IMR-90 (cell line): ENCODE measurements at regions not wholly inside any gene's neighbourhood (a gene's known extent, or its start where the extent isn't known, plus 50 kb on each side); places are given as distances from the start of the nearest gene placed in this dataset.

ENCODE experiments used
- ATAC-seq: fragments of 200-7000 bp; cut with Tn5 transposase; 2 replicates; pipeline ENCODE4 v1.9.1; 2020; ENCODE audit warnings: low read depth, mild to moderate bottlenecking, moderate library complexity
- BruUV-seq: library from RNA; stranded (reverse); fragments of 400-500 nt; replicated peaks from 2 replicates; lab custom pipeline; 2021; lab: Mats Ljungman, UMichigan
- CTCF ChIA-PET: fragments of 300-600 bp; formaldehyde crosslinking; extraction: SDS; loops from one replicate; lab custom pipeline; 2021; ENCODE audit warnings: antibody characterized with exemption; lab: Yijun Ruan, JAX
- POLR2A ChIA-PET: fragments of 300-600 bp; sonication (Branson Sonifier 250); formaldehyde crosslinking; loops from one replicate; lab custom pipeline; 2022; ENCODE audit warnings: antibody characterized with exemption; ENCODE audit not compliant: unreplicated experiment; lab: Charles Lee
- DNase-seq: peaks from one replicate; pipeline ENCODE4 v3.0.0; 2013
- H2AFZ ChIP-seq: replicated peaks from 2 replicates; pipeline ENCODE3; 2013; ENCODE audit warnings: low read length, mild to moderate bottlenecking; ENCODE audit not compliant: poor library complexity
- H2AK5ac ChIP-seq: 2 replicates; pipeline ENCODE4 v1.6.1; 2013; ENCODE audit warnings: low read depth, low read length, inconsistent platforms
- H2AK9ac ChIP-seq: replicated peaks from 2 replicates; pipeline ENCODE3; 2013; ENCODE audit warnings: mild to moderate bottlenecking, low read depth, low read length, moderate library complexity; ENCODE audit not compliant: poor library complexity
- H2BK120ac ChIP-seq: 2 replicates; pipeline ENCODE4 v1.6.1; 2013; ENCODE audit warnings: low read depth, low read length, inconsistent platforms
- H2BK15ac ChIP-seq: 3 replicates; pipeline ENCODE4 v1.6.1; 2013; ENCODE audit warnings: low read depth, low read length, inconsistent platforms
- H2BK20ac ChIP-seq: 2 replicates; pipeline ENCODE4 v1.6.1; 2013; ENCODE audit warnings: low read depth, mild to moderate bottlenecking, inconsistent platforms, low read length, moderate library complexity
- H2BK5ac ChIP-seq: 2 replicates; pipeline ENCODE4 v1.6.1; 2013; ENCODE audit warnings: mild to moderate bottlenecking, low read depth, low read length, inconsistent platforms; ENCODE audit not compliant: poor library complexity, severe bottlenecking
- H3K14ac ChIP-seq: replicated peaks from 2 replicates; pipeline ENCODE4 v1.6.1; 2013; ENCODE audit warnings: low read depth, low read length, inconsistent platforms
- H3K18ac ChIP-seq: 2 replicates; pipeline ENCODE4 v1.6.1; 2013; ENCODE audit warnings: low read depth, low read length, control low read depth
- H3K23ac ChIP-seq: 2 replicates; pipeline ENCODE4 v1.6.1; 2013; ENCODE audit warnings: low read depth, low read length, inconsistent platforms
- H3K27ac ChIP-seq: 2 replicates; pipeline ENCODE4 v1.5.1; 2013; ENCODE audit warnings: mild to moderate bottlenecking, control low read depth, low read length; ENCODE audit not compliant: insufficient read depth
- H3K27me3 ChIP-seq: 2 replicates; pipeline ENCODE4 v1.6.1; 2013; ENCODE audit warnings: low read length; ENCODE audit not compliant: control insufficient read depth, insufficient read depth
- H3K36me3 ChIP-seq: 2 replicates; pipeline ENCODE4 v1.6.1; 2013; ENCODE audit warnings: low read length, mixed read lengths; ENCODE audit not compliant: control insufficient read depth, insufficient read depth
- H3K4ac ChIP-seq: 2 replicates; pipeline ENCODE4 v1.6.1; 2013; ENCODE audit warnings: low read depth, low read length, inconsistent platforms
- H3K4me1 ChIP-seq: 2 replicates; pipeline ENCODE4 v1.6.1; 2013; ENCODE audit warnings: low read length, mixed read lengths; ENCODE audit not compliant: control insufficient read depth, insufficient read depth
- H3K4me2 ChIP-seq: 2 replicates; pipeline ENCODE4 v1.6.1; 2013; ENCODE audit warnings: low read depth, mild to moderate bottlenecking, control low read depth, low read length, moderate library complexity
- H3K4me3 ChIP-seq: 2 replicates; pipeline ENCODE4 v1.5.1; 2013; ENCODE audit warnings: low read depth, mild to moderate bottlenecking, control low read depth, low read length, moderate library complexity; ENCODE audit not compliant: insufficient read depth
- H3K56ac ChIP-seq: 2 replicates; pipeline ENCODE4 v1.6.1; 2013; ENCODE audit warnings: low read length, inconsistent platforms; ENCODE audit not compliant: insufficient read depth; ENCODE audit errors: extremely low read depth
- H3K79me1 ChIP-seq, 2 experiments: 2 replicates each; pipeline ENCODE4 v1.6.1; 2013; ENCODE audit warnings: low read length in 2 of 2, inconsistent platforms in 1 of 2, low read depth in 1 of 2
- H3K9ac ChIP-seq: 2 replicates; pipeline ENCODE4 v1.6.1; 2013; ENCODE audit warnings: low read depth, low read length, control low read depth
- H3K9me1 ChIP-seq: 2 replicates; pipeline ENCODE4 v1.6.1; 2013; ENCODE audit warnings: low read length, inconsistent platforms; ENCODE audit not compliant: insufficient read depth
- H3K9me3 ChIP-seq: 2 replicates; pipeline ENCODE4 v1.6.1; 2013; ENCODE audit warnings: low read length; ENCODE audit not compliant: control insufficient read depth, insufficient read depth
- H4K20me1 ChIP-seq: 2 replicates; pipeline ENCODE4 v1.6.1; 2013; ENCODE audit warnings: low read length, inconsistent platforms; ENCODE audit not compliant: insufficient read depth
- H4K5ac ChIP-seq: 2 replicates; pipeline ENCODE4 v1.6.1; 2013; ENCODE audit warnings: mild to moderate bottlenecking, low read depth, low read length, control low read depth
- H4K8ac ChIP-seq, 2 experiments: 2 replicates each; pipeline ENCODE4 v1.6.1; 2013; ENCODE audit warnings: low read depth in 2 of 2, low read length in 2 of 2, control low read depth in 1 of 2, inconsistent platforms in 1 of 2
- H4K91ac ChIP-seq: 2 replicates; pipeline ENCODE4 v1.6.1; 2013; ENCODE audit warnings: low read depth, low read length, inconsistent platforms; ENCODE audit not compliant: insufficient read depth
- CHD1 ChIP-seq: IDR thresholded peaks from 2 replicates; pipeline ENCODE4 v1.6.1; 2012; ENCODE audit warnings: low read depth, low read length, improper control_type of control experiment
- CTCF ChIP-seq: conservative IDR thresholded peaks from 2 replicates; pipeline ENCODE4 v1.5.1; 2012; ENCODE audit warnings: mild to moderate bottlenecking, low read depth, low read length, improper control_type of control experiment
- NFE2L2 ChIP-seq: fragments of 150-350 bp; IDR thresholded peaks from 2 replicates; pipeline ENCODE4 v1.6.1; 2016; ENCODE audit warnings: low read depth, mild to moderate bottlenecking, low read length
- POLR2A ChIP-seq: IDR thresholded peaks from 2 replicates; pipeline ENCODE4 v1.6.1; 2012; ENCODE audit warnings: mild to moderate bottlenecking, low read depth, low read length
- RCOR1 ChIP-seq: IDR thresholded peaks from 2 replicates; pipeline ENCODE4 v1.6.1; 2012; ENCODE audit warnings: mild to moderate bottlenecking, low read length, improper control_type of control experiment; ENCODE audit not compliant: insufficient replicate concordance
- RFX5 ChIP-seq: IDR thresholded peaks from 2 replicates; pipeline ENCODE4 v1.8.0; 2012; ENCODE audit warnings: low read depth, mild to moderate bottlenecking, low read length, moderate library complexity
- SMC3 ChIP-seq: fragments of 150-350 bp; IDR thresholded peaks from 2 replicates; pipeline ENCODE4 v1.6.1; 2016; ENCODE audit warnings: low read depth, mild to moderate bottlenecking, antibody characterized with exemption, low read length, moderate library complexity
- WGBS, 2 experiments: methylation state at CpG; one replicate each; pipeline versions ENCODE4 v1.1.5 to v1.1.7; 2013; ENCODE audit warnings: missing lambda C conversion rate in 2 of 2; ENCODE audit not compliant: insufficient read length in 1 of 2; ENCODE audit errors: extremely low coverage in 2 of 2; 5-methylcytosine and 5-hydroxymethylcytosine counted together
- dilution Hi-C: fragments of 300-500 bp; cut with HindIII; formaldehyde crosslinking; loops from one replicate; pipeline ENCODE4 v1.14.3; 2018; ENCODE audit warnings: low sequenced_read_pairs; ENCODE audit not compliant: unreplicated experiment
- in situ Hi-C: fragments of 300-500 bp; cut with MboI; formaldehyde crosslinking; loops from 3 replicates; pipeline ENCODE4 v1.14.3; 2019; ENCODE audit warnings: low sequenced_read_pairs, inconsistent platforms, mixed read lengths
- intact Hi-C: fragments of 100-400 bp; cut with micrococcal nuclease; formaldehyde crosslinking; loops from 2 replicates; pipeline ENCODE4 v1.10.0; 2022
- TF ChIP-seq, protein P1 (sequence below): fragments of 150-350 bp; IDR thresholded peaks from 2 replicates; pipeline ENCODE4 v1.6.1; 2017; ENCODE audit warnings: mild to moderate bottlenecking, antibody characterized with exemption, low read length, low read depth

GRCh38 chr3:164224126-164224525 is 854.2 kb downstream of the SI start:
- Histone ChIP-seq H4K8ac (no peak overlapping the region), H4K5ac (no peak overlapping the region), H3K4ac (no peak overlapping the region), H3K14ac (no peak overlapping the region), H2AFZ (no peak overlapping the region), H3K4me3 (no peak overlapping the region), H3K79me1 (no peaks in the 10 kb centered on the region), H3K56ac (no peak overlapping the region), H3K9me1 (no peaks in the 10 kb centered on the region), H4K20me1 (no peaks in the 10 kb centered on the region), H3K4me2 (no peak overlapping the region), H3K23ac (no peak overlapping the region), H3K9ac (no peak overlapping the region), H4K91ac (no peak overlapping the region), H3K4me1 (no peaks in the 10 kb centered on the region), H2BK120ac (no peak overlapping the region), H2AK5ac (no peak overlapping the region), H3K27me3 (no peaks in the 10 kb centered on the region), H2BK15ac (no peak overlapping the region), H2BK5ac (no peak overlapping the region), H2BK20ac (no peak overlapping the region), H2AK9ac (no peak overlapping the region), H3K18ac (no peak overlapping the region), H3K27ac (no peak overlapping the region), H3K9me3 (peaks cover 2% of the 10 kb centered on the region; the same call in 1 of the 2 replicates), H3K36me3 (no peaks in the 10 kb centered on the region)
- WGBS, 2 experiments: no CpG with 5 or more reads among the region's 1 CpG
- no peak for ATAC-seq
- in situ Hi-C loops (no loop called here), dilution Hi-C loops (no loop called here), intact Hi-C loops (no loop called here)
- TF ChIP-seq RFX5: no peak
- TF ChIP-seq NFE2L2: no peak
- no peak for TF ChIP-seq RCOR1
- TF ChIP-seq POLR2A: no peak
- TF ChIP-seq, protein P1, sequence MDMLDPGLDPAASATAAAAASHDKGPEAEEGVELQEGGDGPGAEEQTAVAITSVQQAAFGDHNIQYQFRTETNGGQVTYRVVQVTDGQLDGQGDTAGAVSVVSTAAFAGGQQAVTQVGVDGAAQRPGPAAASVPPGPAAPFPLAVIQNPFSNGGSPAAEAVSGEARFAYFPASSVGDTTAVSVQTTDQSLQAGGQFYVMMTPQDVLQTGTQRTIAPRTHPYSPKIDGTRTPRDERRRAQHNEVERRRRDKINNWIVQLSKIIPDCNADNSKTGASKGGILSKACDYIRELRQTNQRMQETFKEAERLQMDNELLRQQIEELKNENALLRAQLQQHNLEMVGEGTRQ: no peak
- no peak for TF ChIP-seq SMC3
- TF ChIP-seq CHD1: no peak
- no peak for TF ChIP-seq CTCF
- no peak for DNase-seq
- no TSS peak for BruUV-seq
- ChIA-PET CTCF (interaction anchor here (0.5 kb wide), 1 partner anchor 245 kb away, joined by 3 read pairs; no protein-coding TSS in a partner anchor), POLR2A (no interaction called here)
